ENCODE measurements at regions not wholly inside any gene's neighbourhood (a gene's known extent, or its start where the extent isn't known, plus 50 kb on each side); places are given as distances from the start of the nearest gene placed in this dataset.

DNA sequence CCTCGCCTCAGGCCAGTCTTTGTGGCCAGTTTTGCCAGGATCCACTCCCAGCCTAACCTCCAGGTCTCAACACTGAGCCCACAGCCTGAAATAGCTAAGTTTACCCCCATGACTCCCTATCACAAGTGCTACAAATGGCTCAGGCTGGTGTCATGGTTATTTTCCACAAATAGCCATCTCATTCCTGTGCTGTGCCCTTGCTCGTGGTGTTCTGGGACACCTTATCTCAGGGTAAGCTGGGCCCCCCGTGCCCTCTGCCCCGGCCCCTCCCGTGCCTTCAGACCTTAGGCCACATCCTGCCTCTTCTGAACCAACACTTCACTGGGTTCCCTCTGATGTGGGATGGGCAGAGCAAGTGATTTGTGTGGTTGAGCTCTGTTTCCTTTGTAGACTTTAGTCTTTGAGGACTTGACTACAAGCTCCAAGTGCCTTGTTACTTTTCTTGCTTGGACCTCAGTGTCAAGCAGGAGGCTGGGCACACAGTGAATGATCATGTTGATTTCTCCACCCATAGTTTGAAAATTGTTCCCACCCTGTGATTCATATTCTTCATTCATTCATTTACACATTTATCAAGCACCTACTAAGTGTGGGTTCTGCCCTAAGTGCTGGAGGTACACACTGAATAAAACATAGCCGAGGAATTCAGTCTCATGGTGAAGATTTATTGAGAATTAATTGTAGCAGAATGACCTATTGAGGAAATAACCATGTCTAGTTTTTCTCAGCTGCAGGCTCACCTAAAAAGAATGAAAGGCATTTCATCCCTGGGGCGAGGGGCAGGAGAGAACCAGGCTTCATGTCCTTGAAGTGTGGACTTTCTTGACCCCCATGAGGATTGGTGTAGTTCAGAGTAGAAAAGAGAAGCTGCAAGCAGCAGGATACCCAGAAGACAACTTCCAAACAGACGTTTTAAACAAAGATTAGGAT lies 84.5 kb upstream of the CTNNA1 start:
- TF ChIP-seq, protein P1, sequence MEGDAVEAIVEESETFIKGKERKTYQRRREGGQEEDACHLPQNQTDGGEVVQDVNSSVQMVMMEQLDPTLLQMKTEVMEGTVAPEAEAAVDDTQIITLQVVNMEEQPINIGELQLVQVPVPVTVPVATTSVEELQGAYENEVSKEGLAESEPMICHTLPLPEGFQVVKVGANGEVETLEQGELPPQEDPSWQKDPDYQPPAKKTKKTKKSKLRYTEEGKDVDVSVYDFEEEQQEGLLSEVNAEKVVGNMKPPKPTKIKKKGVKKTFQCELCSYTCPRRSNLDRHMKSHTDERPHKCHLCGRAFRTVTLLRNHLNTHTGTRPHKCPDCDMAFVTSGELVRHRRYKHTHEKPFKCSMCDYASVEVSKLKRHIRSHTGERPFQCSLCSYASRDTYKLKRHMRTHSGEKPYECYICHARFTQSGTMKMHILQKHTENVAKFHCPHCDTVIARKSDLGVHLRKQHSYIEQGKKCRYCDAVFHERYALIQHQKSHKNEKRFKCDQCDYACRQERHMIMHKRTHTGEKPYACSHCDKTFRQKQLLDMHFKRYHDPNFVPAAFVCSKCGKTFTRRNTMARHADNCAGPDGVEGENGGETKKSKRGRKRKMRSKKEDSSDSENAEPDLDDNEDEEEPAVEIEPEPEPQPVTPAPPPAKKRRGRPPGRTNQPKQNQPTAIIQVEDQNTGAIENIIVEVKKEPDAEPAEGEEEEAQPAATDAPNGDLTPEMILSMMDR (IDR thresholded peaks at IDR 0.05), result no peak
- no peak for TF ChIP-seq SIN3A (IDR thresholded peaks at IDR 0.05; ENCODE audit: borderline replicate concordance, insufficient read depth, low read depth, low read length)
- no peak for TF ChIP-seq POLR2AphosphoS5 (IDR thresholded peaks at IDR 0.05; ENCODE audit: low read depth, low read length)
- TF ChIP-seq TCF7L2 (IDR thresholded peaks at IDR 0.05; ENCODE audit: low read depth, low read length), result no peak
